Body of pancreas (tissue), 4 donors: ENCODE measurements at regions not wholly inside any gene's neighbourhood (a gene's known extent, or its start where the extent isn't known, plus 50 kb on each side); places are given as distances from the start of the nearest gene placed in this dataset.

Experiments used
- POLR2A ChIP-seq, 3 donors: fragments of 450-650 bp; IDR thresholded peaks; one replicate each; pipeline ENCODE4 v1.6.1; 2016; ENCODE audit warnings: antibody characterized with exemption in 3 of 3, mild to moderate bottlenecking in 2 of 3
- TF ChIP-seq, protein P1 (sequence below), 7 experiments: fragments of 450-650 bp in 4 of 7; fragments of 200-600 bp in 3 of 7; sonication (generic) in 3 of 7; IDR thresholded peaks; one replicate each; pipeline ENCODE4 v1.5.1; 2016 to 2019; ENCODE audit warnings: antibody characterized with exemption in 7 of 7

DNA sequence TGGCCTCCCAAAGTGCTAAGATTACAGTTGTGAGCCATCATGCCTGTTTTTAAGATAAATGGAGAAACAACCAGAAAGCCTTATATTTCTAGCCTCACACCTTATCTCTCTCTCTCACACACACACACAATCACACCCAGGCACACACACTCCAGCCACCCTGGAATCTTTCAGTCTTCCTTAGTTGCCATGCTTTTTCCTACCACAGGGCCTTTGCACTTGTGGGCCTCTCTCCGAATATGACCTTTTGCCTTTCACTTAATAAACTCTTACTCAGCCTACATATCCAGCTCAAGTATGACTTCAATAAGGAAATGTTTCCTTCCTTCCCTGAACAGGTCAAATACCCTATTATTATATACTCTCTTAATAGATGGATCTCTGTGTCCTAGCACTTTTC is 290.7 kb downstream of the NFIB start:
- TF ChIP-seq, protein P1, sequence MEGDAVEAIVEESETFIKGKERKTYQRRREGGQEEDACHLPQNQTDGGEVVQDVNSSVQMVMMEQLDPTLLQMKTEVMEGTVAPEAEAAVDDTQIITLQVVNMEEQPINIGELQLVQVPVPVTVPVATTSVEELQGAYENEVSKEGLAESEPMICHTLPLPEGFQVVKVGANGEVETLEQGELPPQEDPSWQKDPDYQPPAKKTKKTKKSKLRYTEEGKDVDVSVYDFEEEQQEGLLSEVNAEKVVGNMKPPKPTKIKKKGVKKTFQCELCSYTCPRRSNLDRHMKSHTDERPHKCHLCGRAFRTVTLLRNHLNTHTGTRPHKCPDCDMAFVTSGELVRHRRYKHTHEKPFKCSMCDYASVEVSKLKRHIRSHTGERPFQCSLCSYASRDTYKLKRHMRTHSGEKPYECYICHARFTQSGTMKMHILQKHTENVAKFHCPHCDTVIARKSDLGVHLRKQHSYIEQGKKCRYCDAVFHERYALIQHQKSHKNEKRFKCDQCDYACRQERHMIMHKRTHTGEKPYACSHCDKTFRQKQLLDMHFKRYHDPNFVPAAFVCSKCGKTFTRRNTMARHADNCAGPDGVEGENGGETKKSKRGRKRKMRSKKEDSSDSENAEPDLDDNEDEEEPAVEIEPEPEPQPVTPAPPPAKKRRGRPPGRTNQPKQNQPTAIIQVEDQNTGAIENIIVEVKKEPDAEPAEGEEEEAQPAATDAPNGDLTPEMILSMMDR (IDR thresholded peaks at IDR 0.05) = no peak
- TF ChIP-seq POLR2A (IDR thresholded peaks at IDR 0.05) = no peak
